HG03066 (cell line): ENCODE measurements at regions not wholly inside any gene's neighbourhood (a gene's known extent, or its start where the extent isn't known, plus 50 kb on each side); places are given as distances from the start of the nearest gene placed in this dataset.
"Not testable (repeated sequence)": the region's sequence is repeated elsewhere in the genome, so short reads cannot be mapped to it uniquely, and the experiment has no call there.

Experiments
- ATAC-seq: cut with Tn5 transposase; IDR thresholded peaks from one replicate; pipeline ENCODE4 v1.9.1; 2021; ENCODE audit warnings: low read depth; ENCODE audit not compliant: unreplicated experiment

- no peak for ATAC-seq
Measured at GRCh38 chr5:158456241-158456640, 597.3 kb upstream of the CLINT1 start.

DNA sequence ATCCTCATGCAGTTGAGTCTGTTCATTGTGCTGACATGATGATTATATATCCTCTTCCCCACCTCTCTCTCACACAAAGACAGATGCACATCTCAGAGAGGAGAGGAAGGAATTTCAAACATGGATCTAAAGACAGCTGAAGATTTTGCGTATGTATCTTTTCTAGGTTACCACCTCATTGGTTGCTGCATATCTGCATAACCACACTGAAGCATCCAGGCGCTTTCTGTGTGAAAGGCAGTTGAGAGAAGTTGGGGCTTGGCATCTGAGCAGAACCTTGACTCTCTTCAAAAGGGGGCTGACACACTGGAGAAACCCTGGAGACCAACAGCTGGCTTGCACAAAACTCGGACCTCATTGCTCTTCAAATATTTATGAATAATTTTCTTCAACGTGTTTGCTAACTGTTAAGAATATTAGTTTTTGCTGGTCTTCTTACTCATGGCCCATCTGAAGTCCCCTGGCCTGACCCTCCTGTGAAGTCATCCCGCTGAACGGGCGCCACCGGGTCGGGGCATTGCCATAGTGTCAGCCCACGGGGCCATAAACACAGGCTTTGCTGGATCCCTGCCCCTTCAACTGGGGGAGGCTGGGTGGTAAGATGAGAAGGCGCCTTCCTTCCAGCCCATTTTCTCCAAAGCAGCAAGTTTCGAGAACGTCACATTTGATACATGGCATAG lies 593.2 kb upstream of the CLINT1 start:
- no peak for ATAC-seq

DNA sequence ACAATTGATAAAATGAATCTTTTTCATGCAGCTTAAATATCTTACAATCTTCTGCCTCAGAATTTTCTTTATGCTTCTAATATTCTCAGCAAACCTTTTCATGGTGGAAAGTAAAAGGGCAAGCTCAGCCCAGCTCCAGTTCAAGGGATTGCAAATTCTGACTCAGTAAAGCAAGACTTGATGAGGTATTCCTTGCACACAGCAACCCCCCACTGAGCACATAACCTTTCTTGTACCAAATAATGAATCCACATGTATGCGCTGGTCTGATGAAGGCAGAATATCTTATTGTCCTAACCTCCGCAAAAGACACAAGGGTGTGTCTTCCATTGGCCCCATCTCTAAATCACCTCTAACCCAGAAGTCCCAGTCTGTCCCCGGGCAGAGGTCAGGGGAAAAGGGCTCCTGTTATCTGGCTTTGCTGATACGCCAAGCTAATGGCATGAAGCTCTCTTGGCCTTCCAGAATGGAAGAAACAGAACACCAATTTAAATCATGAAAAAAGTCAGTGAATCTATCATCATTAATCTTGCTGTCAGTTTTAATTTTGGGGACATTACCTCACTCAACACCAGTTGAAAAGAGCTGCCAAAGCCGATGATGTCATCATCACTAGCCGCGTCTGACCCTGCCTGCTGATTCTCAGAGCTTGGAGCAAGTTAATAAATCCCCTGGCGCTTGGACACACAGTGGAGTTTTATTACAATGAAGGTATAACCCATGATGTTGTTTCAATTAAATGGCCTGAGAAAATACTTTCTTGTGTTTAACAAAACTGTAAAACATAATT lies 592.5 kb upstream of the CLINT1 start:
- ATAC-seq = no peak

DNA sequence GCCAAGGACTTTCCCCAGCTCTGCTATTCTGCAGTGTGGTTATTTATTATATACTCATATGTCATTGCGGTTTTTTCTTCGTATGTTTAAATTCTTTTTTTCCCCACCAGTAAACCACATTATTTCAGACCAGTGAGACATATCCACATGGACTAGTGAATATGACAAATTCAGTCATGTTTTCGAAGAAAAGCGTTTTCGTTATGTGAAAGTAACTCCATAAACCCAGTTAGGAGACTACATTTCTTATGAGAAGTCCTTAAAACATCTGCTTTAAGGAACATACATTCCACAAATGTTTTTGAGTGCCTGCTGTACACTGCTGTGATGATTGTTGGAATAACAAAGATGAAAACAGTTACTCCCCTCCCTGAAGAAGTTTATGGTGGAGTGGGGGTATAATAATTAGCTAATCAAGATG lies 591.8 kb upstream of the CLINT1 start:
- no peak for ATAC-seq

DNA sequence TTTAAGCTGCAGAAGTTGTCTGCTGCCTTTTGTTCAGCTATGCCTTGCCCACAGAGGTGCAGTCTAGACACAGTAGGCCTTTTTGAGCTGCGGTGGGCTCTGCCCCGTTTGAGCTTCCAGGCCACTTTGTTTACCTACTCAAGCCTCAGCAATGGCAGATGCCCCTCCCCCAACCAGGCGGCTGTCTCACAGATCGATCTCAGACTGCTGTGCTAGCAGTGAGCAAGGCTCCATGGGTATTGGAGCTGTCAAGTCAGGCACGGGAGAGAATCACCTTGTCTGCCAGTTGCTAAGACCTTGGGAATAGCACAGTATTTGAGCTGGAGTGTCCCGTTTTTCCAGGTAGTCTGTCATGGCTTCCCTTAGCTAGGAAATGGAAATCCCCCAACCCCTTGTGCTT lies 587.8 kb upstream of the CLINT1 start:
- ATAC-seq = not testable (repeated sequence)

GRCh38 chr5:158439204-158439603 lies 580.3 kb upstream of the CLINT1 start:
- ATAC-seq = not testable (repeated sequence)

GRCh38 chr5:158436271-158437065 lies 577.5 kb upstream of the CLINT1 start:
- ATAC-seq = no peak

- peak; percentile 73 for ATAC-seq
Measured at GRCh38 chr5:158435161-158435616, 576.2 kb upstream of the CLINT1 start.

GRCh38 chr5:158434749-158435148 lies 575.8 kb upstream of the CLINT1 start:
- ATAC-seq = peak; percentile 12

GRCh38 chr5:158433634-158434033 lies 574.7 kb upstream of the CLINT1 start:
- ATAC-seq = no peak

DNA sequence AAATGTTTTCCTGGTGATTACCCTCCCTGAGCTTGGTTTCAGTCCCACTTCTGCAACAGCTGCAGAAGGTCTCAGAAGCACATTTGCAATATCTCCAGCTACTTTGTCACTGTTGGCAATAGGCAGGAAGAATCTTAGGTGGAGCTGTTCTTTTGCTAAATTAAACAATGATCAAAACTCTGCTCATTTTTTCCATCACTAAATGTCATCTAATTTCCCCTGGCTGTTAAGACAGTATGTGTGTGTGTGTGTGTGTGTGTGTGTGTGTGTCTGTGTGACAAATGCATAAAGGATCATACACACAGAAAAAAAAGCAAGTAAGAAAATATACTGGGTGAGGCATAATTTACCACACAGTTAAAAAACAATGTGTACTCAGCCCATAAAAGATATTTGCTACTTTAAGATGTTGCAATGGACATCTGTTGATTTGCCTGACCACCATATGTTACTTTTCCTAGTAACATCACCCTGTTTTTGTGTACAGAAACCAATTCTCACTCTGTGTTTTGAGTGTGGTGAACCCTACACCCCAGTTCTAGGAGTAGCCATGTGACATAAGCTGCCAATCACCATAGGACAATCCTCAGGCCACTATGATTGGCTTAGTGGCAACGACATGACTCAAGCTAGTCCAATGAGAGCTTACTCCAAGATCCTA lies 572.6 kb upstream of the CLINT1 start:
- ATAC-seq = no peak

GRCh38 chr5:158430798-158431167 lies 571.8 kb upstream of the CLINT1 start:
- ATAC-seq = no peak

- ATAC-seq = no peak
Measured at GRCh38 chr5:158430166-158430797, 571.3 kb upstream of the CLINT1 start.

DNA sequence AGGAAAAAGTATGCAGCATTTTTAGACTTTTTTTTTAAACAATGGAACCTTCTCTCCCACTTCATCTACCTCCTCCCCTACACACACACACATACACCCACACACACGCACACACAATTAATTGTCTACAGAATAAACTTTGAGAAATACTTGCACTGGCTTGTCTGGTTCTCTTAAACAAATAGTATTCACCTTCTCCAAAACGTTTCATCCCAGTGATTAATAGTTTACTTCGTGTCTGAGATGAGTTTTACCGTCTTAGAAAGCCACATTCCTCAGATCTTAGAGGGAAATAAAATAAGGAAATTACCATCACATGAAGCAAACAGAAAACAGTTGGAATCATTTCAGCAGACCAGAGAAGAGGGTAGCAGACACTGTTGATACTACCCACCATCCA lies 570.6 kb upstream of the CLINT1 start:
- no peak for ATAC-seq

DNA sequence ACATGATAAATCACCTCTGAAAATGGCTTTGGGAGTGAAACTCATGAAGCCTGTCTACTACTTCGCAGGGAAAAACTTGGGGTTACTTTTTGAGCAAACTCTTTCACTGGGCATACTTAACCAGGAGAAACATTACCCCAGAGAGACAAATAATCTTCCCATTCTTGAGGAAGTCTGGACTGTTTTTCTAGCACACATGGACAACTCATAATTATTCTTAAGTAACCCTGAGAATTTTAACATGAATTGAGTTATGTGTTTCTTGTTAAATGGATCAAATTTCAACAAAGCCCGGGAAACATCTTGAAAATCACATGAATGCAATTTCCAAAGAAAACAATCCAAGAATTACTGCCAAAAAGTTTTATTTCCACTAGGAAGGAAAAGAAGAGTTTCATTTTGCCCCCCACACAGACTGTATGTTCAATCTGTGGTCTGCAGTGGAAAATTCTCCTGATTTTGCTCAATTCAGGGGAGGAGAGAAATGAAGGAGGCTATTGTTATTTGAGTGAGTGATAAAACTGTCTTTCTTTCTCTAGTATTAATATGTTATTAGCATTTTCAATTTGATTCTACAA lies 564.8 kb upstream of the CLINT1 start:
- no peak for ATAC-seq

DNA sequence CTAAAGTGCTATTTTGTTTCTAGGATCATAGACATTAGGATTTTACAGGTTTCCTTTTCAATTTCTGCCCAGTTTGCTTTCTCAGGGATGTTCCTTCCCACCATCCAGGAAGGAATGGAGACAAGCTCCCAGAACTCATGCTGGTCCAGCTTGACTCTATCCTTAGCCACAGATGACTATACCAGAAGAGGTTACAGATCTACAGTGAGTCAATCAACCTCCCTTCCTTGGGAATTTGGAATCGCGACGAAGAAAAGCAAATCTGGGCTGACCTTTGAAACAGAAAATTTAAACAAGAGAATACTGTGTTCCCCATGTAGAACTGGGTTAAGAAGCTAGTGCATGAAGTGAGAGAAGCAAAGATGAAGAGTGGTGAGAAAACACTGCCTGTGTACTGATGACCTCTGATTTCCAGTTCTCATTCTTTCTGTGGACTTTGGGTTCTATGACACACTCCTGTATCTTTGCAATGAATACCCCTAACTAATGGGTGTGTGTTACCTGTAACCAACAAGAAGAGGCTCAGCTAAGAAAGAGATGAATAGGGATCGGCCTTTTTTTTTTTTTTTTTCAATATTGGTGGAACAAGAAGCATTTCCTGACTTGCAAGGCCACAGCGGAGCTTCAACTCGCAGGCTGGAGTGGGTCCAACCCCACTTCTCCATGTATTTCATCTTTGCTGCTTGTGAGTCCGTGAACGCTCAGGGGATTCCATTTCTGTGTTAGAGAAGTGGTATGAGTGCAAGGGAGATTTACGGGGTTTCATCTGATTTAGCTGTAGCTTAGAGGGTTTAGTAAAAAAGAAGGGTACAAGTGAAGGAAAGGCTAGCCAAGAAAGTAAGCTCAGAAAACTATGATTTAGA lies 563.9 kb upstream of the CLINT1 start:
- no peak for ATAC-seq

- ATAC-seq = no peak
Measured at GRCh38 chr5:158421319-158421718, 562.4 kb upstream of the CLINT1 start.

DNA sequence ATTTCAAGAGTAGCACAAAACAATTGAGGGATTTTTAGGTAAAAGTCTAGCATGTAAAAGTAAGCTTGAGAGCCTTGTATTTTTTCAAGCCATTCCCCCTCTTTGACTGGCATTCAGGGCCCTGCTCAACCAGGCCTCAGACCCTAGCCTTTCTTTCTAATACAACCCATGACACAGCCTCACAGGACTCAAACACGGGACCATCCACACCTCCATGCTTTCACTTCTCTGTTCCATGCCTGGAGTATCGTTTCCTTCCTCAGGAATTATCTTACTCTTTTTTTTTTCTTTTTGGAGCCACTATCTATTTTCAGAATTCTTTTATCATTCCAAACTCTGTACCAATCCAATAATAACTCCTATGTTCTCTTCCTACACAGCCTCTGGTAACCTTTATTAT lies 560.2 kb upstream of the CLINT1 start:
- no peak for ATAC-seq

DNA sequence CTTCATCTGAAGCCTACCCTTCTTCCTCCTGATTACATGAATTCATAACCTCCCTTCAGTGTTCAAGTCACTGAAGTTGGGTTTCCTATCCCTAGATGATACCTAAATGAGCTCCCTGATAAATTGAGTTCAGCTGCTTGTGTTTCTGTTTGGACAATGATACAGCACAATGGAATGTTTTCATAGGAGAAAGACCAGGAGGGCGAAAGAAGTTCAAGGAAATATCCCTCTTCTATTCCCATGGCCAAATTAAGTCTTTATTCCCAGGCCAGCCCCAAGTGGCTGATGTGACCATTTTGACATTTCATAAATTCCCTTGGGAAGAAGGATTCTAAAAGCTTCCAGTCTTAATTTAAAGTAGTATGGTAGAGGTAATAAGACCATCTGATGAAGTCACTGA lies 555.8 kb upstream of the CLINT1 start:
- no peak for ATAC-seq
